HFFc6 (cell line): ENCODE measurements at regions not wholly inside any gene's neighbourhood (a gene's known extent, or its start where the extent isn't known, plus 50 kb on each side); places are given as distances from the start of the nearest gene placed in this dataset.
"Not testable (repeated sequence)": the region's sequence is repeated elsewhere in the genome, so short reads cannot be mapped to it uniquely, and the experiment has no call there.

ENCODE experiments used
- DNase-seq: peaks from one replicate; pipeline ENCODE4 v3.0.0-alpha.2; 2018
- H3K27ac Mint-ChIP-seq: 2 replicates; pipeline ENCODE4 v1.8.0; 2020; ENCODE audit warnings: mild to moderate bottlenecking, mixed read lengths
- H3K27me3 Mint-ChIP-seq: 2 replicates; pipeline ENCODE4 v1.8.0; 2021; ENCODE audit warnings: mild to moderate bottlenecking, moderate library complexity, mixed read lengths; ENCODE audit not compliant: insufficient read depth
- H3K36me3 Mint-ChIP-seq: 2 replicates; pipeline ENCODE4 v1.8.0; 2021; ENCODE audit warnings: low read depth, mixed read lengths
- H3K4me1 Mint-ChIP-seq: 2 replicates; pipeline ENCODE4 v1.8.0; 2020; ENCODE audit warnings: low read depth, mixed read lengths
- H3K4me3 Mint-ChIP-seq: 2 replicates; pipeline ENCODE4 v1.8.0; 2020; ENCODE audit warnings: mild to moderate bottlenecking, moderate library complexity, mixed read lengths
- H3K9me3 Mint-ChIP-seq: 2 replicates; pipeline ENCODE4 v1.8.0; 2020; ENCODE audit warnings: mild to moderate bottlenecking, mixed read lengths
- CTCF ChIP-seq: fragments of 200-600 bp; sonication (generic); IDR thresholded peaks from 2 replicates; pipeline ENCODE4 v1.5.0; 2021; ENCODE audit warnings: antibody characterized with exemption, mild to moderate bottlenecking

GRCh38 chr15:54803134-54803808 lies 393.5 kb downstream of the RSL24D1 start:
- no peak for DNase-seq
- Mint-ChIP-seq H3K27me3 (no peaks in the 10 kb centered on the region), H3K36me3 (no peaks in the 10 kb centered on the region)

GRCh38 chr15:54792526-54792925 lies 404.2 kb downstream of the RSL24D1 start:
- Mint-ChIP-seq H3K9me3 (peaks cover 35% of the 10 kb centered on the region), H3K27me3 (no peaks in the 10 kb centered on the region), H3K36me3 (no peaks in the 10 kb centered on the region; the same call in 1 of the 2 replicates), H3K4me3 (no peak overlapping the region), H3K27ac (no peak overlapping the region), H3K4me1 (no peaks in the 10 kb centered on the region)
- DNase-seq: no peak
- no peak for TF ChIP-seq CTCF

More at GRCh38 chr15:54803134-54803808, 393.5 kb downstream of the RSL24D1 start:
- Mint-ChIP-seq H3K27ac (no peak overlapping the region), H3K4me3 (no peak overlapping the region), H3K9me3 (peaks cover 11% of the 10 kb centered on the region), H3K4me1 (no peaks in the 10 kb centered on the region)
- TF ChIP-seq CTCF: no peak

- no peaks in the 10 kb centered on the region for H3K27me3 Mint-ChIP-seq
- no peak overlapping the region for H3K27ac Mint-ChIP-seq
- no peaks in the 10 kb centered on the region for H3K4me1 Mint-ChIP-seq
- TF ChIP-seq CTCF: no peak
- H3K36me3 Mint-ChIP-seq: no peaks in the 10 kb centered on the region; the same call in 1 of the 2 replicates
- no peak overlapping the region for H3K4me3 Mint-ChIP-seq
- no peak for DNase-seq
- H3K9me3 Mint-ChIP-seq: peaks cover 24% of the 10 kb centered on the region
Measured at GRCh38 chr15:54790693-54791092, 406.0 kb downstream of the RSL24D1 start.

- H3K4me3 Mint-ChIP-seq: no peak overlapping the region
- no peak for DNase-seq
- no peaks in the 10 kb centered on the region for H3K27me3 Mint-ChIP-seq
- H3K4me1 Mint-ChIP-seq: no peaks in the 10 kb centered on the region
- no peaks in the 10 kb centered on the region; the same call in 1 of the 2 replicates for H3K36me3 Mint-ChIP-seq
- peaks cover 23% of the 10 kb centered on the region for H3K9me3 Mint-ChIP-seq
- no peak for TF ChIP-seq CTCF
- H3K27ac Mint-ChIP-seq: no peak overlapping the region
Measured at GRCh38 chr15:54789376-54789775, 407.4 kb downstream of the RSL24D1 start.

GRCh38 chr15:54781220-54781619 lies 415.5 kb downstream of the RSL24D1 start:
- H3K36me3 Mint-ChIP-seq, H3K27me3 Mint-ChIP-seq, H3K27ac Mint-ChIP-seq, DNase-seq, H3K4me1 Mint-ChIP-seq, H3K4me3 Mint-ChIP-seq: not testable (repeated sequence)
- H3K9me3 Mint-ChIP-seq: peaks cover 49% of the 10 kb centered on the region

- no peak for TF ChIP-seq CTCF
- peaks cover 2% of the 10 kb centered on the region; the same call in 1 of the 2 replicates for H3K27me3 Mint-ChIP-seq
- H3K4me3 Mint-ChIP-seq: no peak overlapping the region
- H3K36me3 Mint-ChIP-seq: no peaks in the 10 kb centered on the region
- DNase-seq: no peak
- H3K4me1 Mint-ChIP-seq: no peaks in the 10 kb centered on the region
- no peak overlapping the region for H3K27ac Mint-ChIP-seq
- peaks cover 54% of the 10 kb centered on the region for H3K9me3 Mint-ChIP-seq
Measured at GRCh38 chr15:54779271-54779670, 417.5 kb downstream of the RSL24D1 start.
